ENCODE measurements at regions not wholly inside any gene's neighbourhood (a gene's known extent, or its start where the extent isn't known, plus 50 kb on each side); places are given as distances from the start of the nearest gene placed in this dataset.

DNA sequence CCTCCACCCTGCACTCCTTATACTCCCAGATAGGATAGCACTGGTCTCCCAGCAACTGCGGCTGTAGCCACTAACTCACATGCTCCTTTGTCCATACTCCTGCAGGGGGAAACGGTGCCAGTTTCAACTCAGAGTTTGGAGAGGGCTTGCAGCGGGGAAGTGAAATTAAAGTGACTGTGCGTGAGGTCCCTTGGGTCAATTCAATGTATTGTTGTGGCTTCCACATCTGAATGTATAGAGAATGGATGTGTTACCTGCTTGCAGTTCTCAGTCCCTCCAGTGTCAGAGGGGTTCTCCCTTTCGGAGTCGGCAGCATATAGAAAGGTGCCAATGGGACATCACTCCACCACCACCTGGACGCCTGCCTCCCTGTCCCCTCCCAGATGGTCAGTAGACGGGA is 93.6 kb upstream of the CNKSR3 start:
- Histone ChIP-seq H3K9me3 (replicated peaks in 1 of 2; ENCODE audit: control insufficient read depth in 2 of 2, insufficient read depth in 1 of 2, low read depth in 1 of 2, low read length in 2 of 2) (no peaks in the 10 kb centered on the region), H2BK5ac (ENCODE audit: low read length) (no peak overlapping the region), H2BK15ac (ENCODE audit: low read length) (no peak overlapping the region), H3K18ac (ENCODE audit: low read length) (no peak overlapping the region), H2BK120ac (ENCODE audit: low read depth, low read length) (no peak overlapping the region), H3K27ac (replicated peaks; ENCODE audit: low read length) (no peak overlapping the region), H4K8ac (ENCODE audit: low read depth, low read length) (no peak overlapping the region), H3K4me1 (ENCODE audit: control insufficient read depth in 2 of 2, insufficient read depth in 1 of 2, low read depth in 1 of 2, low read length in 2 of 2) (no peaks in the 10 kb centered on the region), H2AFZ (ENCODE audit: low read length) (no peak overlapping the region), H3K9ac (ENCODE audit: low read depth, low read length, poor library complexity) (no peak overlapping the region), H3K36me3 (replicated peaks in 1 of 2; ENCODE audit: control insufficient read depth in 2 of 2, insufficient read depth in 2 of 2, low read length in 2 of 2) (no peaks in the 10 kb centered on the region), H3K27me3 (ENCODE audit: control insufficient read depth in 3 of 3, insufficient read depth in 3 of 3, low read depth in 1 of 3, low read length in 3 of 3) (peaks cover 0 to 8% (median 0%) of the 10 kb centered on the region in 3 experiments), H2AK5ac (ENCODE audit: low read depth, low read length) (no peak overlapping the region), H4K91ac (ENCODE audit: low read depth, low read length, poor library complexity) (no peak overlapping the region), H3K4me2 (ENCODE audit: insufficient read depth, low read length, poor library complexity, severe bottlenecking) (no peak overlapping the region), H3K4ac (ENCODE audit: low read length) (no peak overlapping the region), H3K79me1 (ENCODE audit: low read depth, low read length) (no peaks in the 10 kb centered on the region), H3K14ac (ENCODE audit: low read length) (no peak overlapping the region), H3K23ac (ENCODE audit: low read depth, low read length, poor library complexity) (no peak overlapping the region), H2BK12ac (ENCODE audit: low read length) (no peak overlapping the region), H3K4me3 (ENCODE audit: low read length in 2 of 2) (no peak overlapping the region)
- no CpG with 5 or more reads among the region's 8 CpGs for WGBS, 2 donors (ENCODE audit: extremely low coverage in 2 of 2, insufficient read length in 2 of 2, insufficient replicate concordance in 1 of 2)
- no peak for DNase-seq (ENCODE audit: low spot score)

DNA sequence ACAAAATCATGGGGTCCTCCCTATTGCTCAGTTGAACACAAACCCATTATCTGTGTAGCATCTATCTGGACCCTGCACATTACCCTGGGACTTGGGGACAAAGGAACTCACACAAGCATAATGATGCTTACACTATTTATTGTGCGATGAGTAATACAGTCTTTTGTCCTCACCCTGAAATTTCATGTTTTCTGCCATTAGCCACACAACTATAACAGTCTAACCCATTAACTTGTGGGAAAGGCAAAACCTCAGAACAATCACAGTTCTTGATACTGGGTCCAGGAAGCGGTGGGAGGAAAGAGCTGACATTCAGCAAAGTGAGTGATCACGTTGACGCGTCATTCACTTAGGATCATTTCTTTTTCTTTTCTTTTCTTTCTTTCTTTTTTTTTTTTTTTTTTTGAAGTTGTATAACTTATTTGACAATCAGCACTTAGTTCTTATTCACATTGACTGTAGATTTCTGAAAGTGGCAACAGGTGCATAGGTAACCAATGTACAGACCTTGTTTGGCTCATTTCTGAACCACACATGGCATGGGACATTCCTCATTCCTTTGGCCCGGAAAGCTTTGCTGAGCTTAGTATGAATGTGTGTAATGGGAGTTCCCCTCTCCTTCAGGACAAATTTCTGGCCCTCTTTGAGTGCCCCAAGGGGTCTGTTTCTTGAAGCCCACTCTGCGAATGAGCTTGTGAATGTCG is 94.8 kb upstream of the CNKSR3 start:
- H3K27ac ChIP-seq (replicated peaks; ENCODE audit: low read length), result no peak overlapping the region
- no peak overlapping the region for H2BK12ac ChIP-seq (ENCODE audit: low read length)
- no peak overlapping the region for H2AK5ac ChIP-seq (ENCODE audit: low read depth, low read length)
- H2BK120ac ChIP-seq (ENCODE audit: low read depth, low read length), result no peak overlapping the region
- no peaks in the 10 kb centered on the region for H3K36me3 ChIP-seq (replicated peaks in 1 of 2; ENCODE audit: control insufficient read depth in 2 of 2, insufficient read depth in 2 of 2, low read length in 2 of 2)
- H3K4me2 ChIP-seq (ENCODE audit: insufficient read depth, low read length, poor library complexity, severe bottlenecking), result no peak overlapping the region
- no peak overlapping the region for H4K91ac ChIP-seq (ENCODE audit: low read depth, low read length, poor library complexity)
- no peak overlapping the region for H3K9ac ChIP-seq (ENCODE audit: low read depth, low read length, poor library complexity)
- no peak overlapping the region for H2AFZ ChIP-seq (ENCODE audit: low read length)
- H2BK5ac ChIP-seq (ENCODE audit: low read length), result no peak overlapping the region
- H3K4me1 ChIP-seq (ENCODE audit: control insufficient read depth in 2 of 2, insufficient read depth in 1 of 2, low read depth in 1 of 2, low read length in 2 of 2), result no peaks in the 10 kb centered on the region
- H3K18ac ChIP-seq (ENCODE audit: low read length), result no peak overlapping the region
- whole genome bisulfite sequencing, 2 donors (ENCODE audit: extremely low coverage in 2 of 2, insufficient read length in 2 of 2, insufficient replicate concordance in 1 of 2), result no CpG with 5 or more reads among the region's 8 CpGs
- no peaks in the 10 kb centered on the region for H3K79me1 ChIP-seq (ENCODE audit: low read depth, low read length)
- H3K9me3 ChIP-seq (replicated peaks in 1 of 2; ENCODE audit: control insufficient read depth in 2 of 2, insufficient read depth in 1 of 2, low read depth in 1 of 2, low read length in 2 of 2), result no peaks in the 10 kb centered on the region
- H3K27me3 ChIP-seq (ENCODE audit: control insufficient read depth in 3 of 3, insufficient read depth in 3 of 3, low read depth in 1 of 3, low read length in 3 of 3), result peaks cover 0 to 8% (median 0%) of the 10 kb centered on the region in 3 experiments
- H4K8ac ChIP-seq (ENCODE audit: low read depth, low read length), result no peak overlapping the region
- no peak overlapping the region for H3K23ac ChIP-seq (ENCODE audit: low read depth, low read length, poor library complexity)
- no peak overlapping the region for H3K14ac ChIP-seq (ENCODE audit: low read length)
- no peak overlapping the region for H3K4me3 ChIP-seq (ENCODE audit: low read length in 2 of 2)
- no peak for DNase-seq (ENCODE audit: low spot score)
- H2BK15ac ChIP-seq (ENCODE audit: low read length), result no peak overlapping the region
- no peak overlapping the region for H3K4ac ChIP-seq (ENCODE audit: low read length)

DNA sequence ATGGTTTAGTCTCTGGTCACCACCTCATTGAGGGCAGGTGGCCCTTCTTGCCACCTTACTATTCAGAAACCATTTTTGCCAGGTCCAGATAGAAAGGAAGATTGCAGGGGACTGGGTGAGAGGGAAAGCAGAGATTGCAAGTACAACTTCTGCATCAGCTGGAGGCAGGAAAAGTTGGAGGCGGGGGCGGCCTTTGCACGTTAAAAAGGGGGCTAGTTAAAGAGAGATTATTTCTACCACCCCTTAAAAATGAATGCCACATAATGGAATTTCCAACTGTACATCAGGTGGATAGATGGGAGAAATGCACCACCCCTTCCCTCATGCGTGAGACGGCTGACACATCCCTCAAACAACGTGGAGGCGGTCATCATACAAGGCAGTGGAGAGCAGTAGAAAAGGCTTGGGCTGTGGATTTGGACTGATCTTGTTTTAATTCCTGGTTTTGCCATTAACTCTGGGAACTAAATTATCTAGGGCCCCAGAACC is 95.4 kb upstream of the CNKSR3 start:
- H3K23ac ChIP-seq (ENCODE audit: low read depth, low read length, poor library complexity), result no peak overlapping the region
- H3K9me3 ChIP-seq (replicated peaks in 1 of 2; ENCODE audit: control insufficient read depth in 2 of 2, insufficient read depth in 1 of 2, low read depth in 1 of 2, low read length in 2 of 2), result no peaks in the 10 kb centered on the region
- no peak overlapping the region for H4K8ac ChIP-seq (ENCODE audit: low read depth, low read length)
- H3K36me3 ChIP-seq (replicated peaks in 1 of 2; ENCODE audit: control insufficient read depth in 2 of 2, insufficient read depth in 2 of 2, low read length in 2 of 2), result no peaks in the 10 kb centered on the region
- H2BK12ac ChIP-seq (ENCODE audit: low read length), result no peak overlapping the region
- no peak overlapping the region for H2BK5ac ChIP-seq (ENCODE audit: low read length)
- H2AFZ ChIP-seq (ENCODE audit: low read length), result no peak overlapping the region
- no peaks in the 10 kb centered on the region for H3K4me1 ChIP-seq (ENCODE audit: control insufficient read depth in 2 of 2, insufficient read depth in 1 of 2, low read depth in 1 of 2, low read length in 2 of 2)
- no peak overlapping the region for H2AK5ac ChIP-seq (ENCODE audit: low read depth, low read length)
- no peak overlapping the region for H3K9ac ChIP-seq (ENCODE audit: low read depth, low read length, poor library complexity)
- H3K14ac ChIP-seq (ENCODE audit: low read length), result no peak overlapping the region
- no peak overlapping the region for H3K18ac ChIP-seq (ENCODE audit: low read length)
- no CpG with 5 or more reads among the region's 7 CpGs for WGBS, 2 donors (ENCODE audit: extremely low coverage in 2 of 2, insufficient read length in 2 of 2, insufficient replicate concordance in 1 of 2)
- H3K4ac ChIP-seq (ENCODE audit: low read length), result no peak overlapping the region
- no peak for DNase-seq (ENCODE audit: low spot score)
- H2BK15ac ChIP-seq (ENCODE audit: low read length), result no peak overlapping the region
- H3K79me1 ChIP-seq (ENCODE audit: low read depth, low read length), result no peaks in the 10 kb centered on the region
- H3K4me2 ChIP-seq (ENCODE audit: insufficient read depth, low read length, poor library complexity, severe bottlenecking), result no peak overlapping the region
- peaks cover 0 to 8% (median 0%) of the 10 kb centered on the region in 3 experiments for H3K27me3 ChIP-seq (ENCODE audit: control insufficient read depth in 3 of 3, insufficient read depth in 3 of 3, low read depth in 1 of 3, low read length in 3 of 3)
- no peak overlapping the region for H3K27ac ChIP-seq (replicated peaks; ENCODE audit: low read length)
- H3K4me3 ChIP-seq (ENCODE audit: low read length in 2 of 2), result no peak overlapping the region
- no peak overlapping the region for H2BK120ac ChIP-seq (ENCODE audit: low read depth, low read length)
- H4K91ac ChIP-seq (ENCODE audit: low read depth, low read length, poor library complexity), result no peak overlapping the region

DNA sequence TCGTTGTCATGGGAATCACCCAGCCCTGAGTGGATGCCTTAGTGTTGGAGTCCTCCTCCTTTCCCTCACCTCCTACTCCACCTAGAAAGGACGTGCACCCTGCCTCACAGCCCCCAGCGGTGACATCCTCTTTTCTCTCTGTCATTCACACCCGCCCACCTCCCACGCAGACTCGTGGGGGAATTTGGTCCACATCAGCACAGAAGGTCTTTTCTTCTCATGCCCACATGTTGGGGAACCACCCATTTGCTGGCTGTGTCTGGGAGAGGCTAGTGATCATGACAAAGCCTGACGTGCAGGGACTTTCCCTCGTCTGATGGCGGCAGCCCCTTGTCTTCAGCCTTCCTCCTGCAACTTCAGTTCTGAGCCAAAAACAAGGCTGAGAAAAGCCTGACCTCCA is 96.0 kb upstream of the CNKSR3 start:
- H2BK15ac ChIP-seq (ENCODE audit: low read length), result no peak overlapping the region
- peak overlapping the region; percentile 26 for H3K14ac ChIP-seq (ENCODE audit: low read length)
- H3K4me1 ChIP-seq (ENCODE audit: control insufficient read depth in 2 of 2, insufficient read depth in 1 of 2, low read depth in 1 of 2, low read length in 2 of 2), result no peaks in the 10 kb centered on the region
- peak overlapping the region; percentile 21 for H3K18ac ChIP-seq (ENCODE audit: low read length)
- H2BK5ac ChIP-seq (ENCODE audit: low read length), result peak overlapping the region; percentile 18
- H2BK120ac ChIP-seq (ENCODE audit: low read depth, low read length), result no peak overlapping the region
- no peaks in the 10 kb centered on the region for H3K9me3 ChIP-seq (replicated peaks in 1 of 2; ENCODE audit: control insufficient read depth in 2 of 2, insufficient read depth in 1 of 2, low read depth in 1 of 2, low read length in 2 of 2)
- H4K91ac ChIP-seq (ENCODE audit: low read depth, low read length, poor library complexity), result no peak overlapping the region
- H3K9ac ChIP-seq (ENCODE audit: low read depth, low read length, poor library complexity), result no peak overlapping the region
- no peak overlapping the region for H4K8ac ChIP-seq (ENCODE audit: low read depth, low read length)
- H2AK5ac ChIP-seq (ENCODE audit: low read depth, low read length), result no peak overlapping the region
- no peaks in the 10 kb centered on the region for H3K79me1 ChIP-seq (ENCODE audit: low read depth, low read length)
- H3K27ac ChIP-seq (replicated peaks; ENCODE audit: low read length), result no peak overlapping the region
- WGBS, 2 donors (ENCODE audit: extremely low coverage in 2 of 2, insufficient read length in 2 of 2, insufficient replicate concordance in 1 of 2), result no CpG with 5 or more reads among the region's 9 CpGs
- H3K23ac ChIP-seq (ENCODE audit: low read depth, low read length, poor library complexity), result no peak overlapping the region
- H3K4me2 ChIP-seq (ENCODE audit: insufficient read depth, low read length, poor library complexity, severe bottlenecking), result no peak overlapping the region
- no peaks in the 10 kb centered on the region for H3K36me3 ChIP-seq (replicated peaks in 1 of 2; ENCODE audit: control insufficient read depth in 2 of 2, insufficient read depth in 2 of 2, low read length in 2 of 2)
- H3K4ac ChIP-seq (ENCODE audit: low read length), result no peak overlapping the region
- H2BK12ac ChIP-seq (ENCODE audit: low read length), result no peak overlapping the region
- H2AFZ ChIP-seq (ENCODE audit: low read length), result no peak overlapping the region
- H3K4me3 ChIP-seq (ENCODE audit: low read length in 2 of 2), result no peak overlapping the region
- DNase-seq (ENCODE audit: low spot score), result no peak
- peaks cover 0 to 8% (median 0%) of the 10 kb centered on the region in 3 experiments for H3K27me3 ChIP-seq (ENCODE audit: control insufficient read depth in 3 of 3, insufficient read depth in 3 of 3, low read depth in 1 of 3, low read length in 3 of 3)
